Raji (cell line): ENCODE measurements at regions not wholly inside any gene's neighbourhood (a gene's known extent, or its start where the extent isn't known, plus 50 kb on each side); places are given as distances from the start of the nearest gene placed in this dataset.

Source experiments
- POLR2A ChIP-seq: IDR thresholded peaks from 2 replicates; pipeline ENCODE4 v1.6.1; 2011; ENCODE audit warnings: low read depth, low read length, control low read depth; ENCODE audit not compliant: insufficient read depth

- TF ChIP-seq POLR2A, result no peak
Measured at GRCh38 chr17:51536627-51537026, 276.3 kb downstream of the UTP18 start.

- TF ChIP-seq POLR2A, result no peak
Measured at GRCh38 chr17:51537996-51538550, 277.7 kb downstream of the UTP18 start.

- TF ChIP-seq POLR2A, result no peak
Measured at GRCh38 chr17:51540151-51540550, 279.8 kb downstream of the UTP18 start.

- TF ChIP-seq POLR2A, result no peak
Measured at GRCh38 chr17:51541215-51541614, 280.9 kb downstream of the UTP18 start.

GRCh38 chr17:51546114-51546513 lies 285.8 kb downstream of the UTP18 start:
- no peak for TF ChIP-seq POLR2A

- TF ChIP-seq POLR2A, result no peak
Measured at GRCh38 chr17:51548125-51548524, 287.8 kb downstream of the UTP18 start.

GRCh38 chr17:51555153-51555552 lies 294.8 kb downstream of the UTP18 start:
- no peak for TF ChIP-seq POLR2A

- no peak for TF ChIP-seq POLR2A
Measured at GRCh38 chr17:51559778-51560177, 299.4 kb downstream of the UTP18 start.

GRCh38 chr17:51560398-51560797 lies 300.1 kb downstream of the UTP18 start:
- no peak for TF ChIP-seq POLR2A

- TF ChIP-seq POLR2A, result no peak
Measured at GRCh38 chr17:51563961-51564360, 303.6 kb downstream of the UTP18 start.

- no peak for TF ChIP-seq POLR2A
Measured at GRCh38 chr17:51572115-51572514, 311.8 kb downstream of the UTP18 start.
